ENCODE measurements at regions not wholly inside any gene's neighbourhood (a gene's known extent, or its start where the extent isn't known, plus 50 kb on each side); places are given as distances from the start of the nearest gene placed in this dataset.

DNA sequence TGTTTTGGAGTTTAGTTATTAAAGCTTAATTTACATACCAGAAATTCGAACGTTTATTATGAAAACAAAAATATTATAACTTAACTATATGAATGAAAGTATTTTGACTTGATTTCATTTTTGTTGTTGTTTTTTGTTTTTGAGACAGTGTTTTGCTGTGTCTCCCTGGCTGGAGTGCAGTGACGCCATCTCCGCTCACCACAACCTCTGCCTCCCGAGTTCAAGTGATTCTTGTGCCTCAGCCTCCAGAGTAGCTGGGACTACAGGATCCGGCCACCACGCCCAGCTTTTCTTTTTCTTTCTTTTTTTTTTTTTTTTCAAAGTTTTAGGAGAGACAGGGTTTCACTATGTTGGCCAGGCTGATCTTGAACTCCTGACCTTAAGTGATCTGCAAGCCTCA lies 392.6 kb downstream of the PCDH17 start:
- DNase-seq: no peak
- Mint-ChIP-seq H3K4me1 (no peaks in the 10 kb centered on the region), H3K27me3 (no peaks in the 10 kb centered on the region), H3K36me3 (no peaks in the 10 kb centered on the region), H3K9me3 (peaks cover 0 to 5% (median 0%) of the 10 kb centered on the region in 7 donors), H3K27ac (no peak overlapping the region), H3K4me3 (no peak overlapping the region)
- no peak for ATAC-seq (ENCODE audit: low read depth in 2 of 2)

DNA sequence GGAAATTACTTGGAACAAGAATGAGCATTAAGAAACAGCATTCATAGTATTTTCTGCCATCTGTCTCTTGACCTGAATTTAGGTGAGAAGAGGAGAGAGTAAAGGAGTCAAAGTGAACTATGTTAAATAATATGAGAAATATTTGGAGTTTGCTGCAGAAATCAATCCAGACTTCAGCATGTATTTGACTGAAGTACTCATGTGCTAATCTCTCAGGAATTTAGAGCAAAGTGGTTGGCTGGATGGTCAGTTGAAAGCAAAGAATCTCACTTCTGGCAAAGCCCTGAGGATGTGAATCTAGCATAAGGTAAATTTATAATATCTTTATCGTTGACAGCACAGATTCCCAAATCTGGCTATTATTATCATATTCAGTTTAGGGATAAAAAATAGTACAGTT lies 394.3 kb downstream of the PCDH17 start:
- Mint-ChIP-seq H3K27me3 (no peaks in the 10 kb centered on the region), H3K27ac (no peak overlapping the region), H3K4me3 (no peak overlapping the region), H3K36me3 (no peaks in the 10 kb centered on the region), H3K9me3 (peaks cover 0 to 5% (median 0%) of the 10 kb centered on the region in 7 donors), H3K4me1 (no peaks in the 10 kb centered on the region)
- ATAC-seq (ENCODE audit: low read depth in 2 of 2) (no peak), DNase-seq (no peak)

DNA sequence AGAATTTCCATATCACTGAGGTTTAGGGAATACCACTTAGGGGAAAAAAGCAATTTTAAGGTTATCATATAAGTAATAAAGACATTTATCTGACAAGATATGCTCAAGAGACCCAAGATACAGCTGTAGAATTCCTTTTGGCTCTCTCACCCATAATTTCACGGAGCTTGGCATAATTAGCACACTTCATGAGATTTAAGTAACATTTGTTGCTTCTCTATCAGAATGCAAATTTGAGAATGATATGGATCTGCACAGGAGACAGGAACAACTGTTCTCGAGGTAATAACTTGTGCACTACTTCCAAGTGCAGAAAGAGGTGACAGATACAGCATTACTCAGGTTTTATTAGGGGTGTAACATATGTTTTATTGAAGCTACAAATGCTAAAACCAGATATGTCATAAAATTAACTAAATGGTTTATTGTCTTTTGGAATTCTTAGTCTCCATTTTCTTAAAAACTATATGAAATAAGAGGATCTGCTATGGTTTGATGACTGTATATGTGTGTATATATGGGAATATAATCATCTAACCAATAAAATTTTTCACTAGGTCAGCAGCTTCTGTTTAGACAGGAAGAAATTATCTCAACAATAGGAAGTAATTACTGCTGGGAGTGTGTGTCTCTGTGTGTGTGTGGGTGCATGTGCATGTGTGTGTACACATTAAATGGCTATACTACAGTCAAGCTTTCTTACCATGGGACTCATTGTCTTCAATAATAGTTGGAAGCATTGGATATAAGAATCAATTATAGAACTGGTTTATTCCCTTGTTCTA lies 401.3 kb downstream of the PCDH17 start:
- Mint-ChIP-seq H3K27me3 (no peaks in the 10 kb centered on the region), H3K4me3 (no peak overlapping the region), H3K36me3 (no peaks in the 10 kb centered on the region), H3K27ac (no peak overlapping the region), H3K9me3 (peaks cover 0 to 5% (median 0%) of the 10 kb centered on the region in 7 donors), H3K4me1 (no peaks in the 10 kb centered on the region)
- no peak for DNase-seq
- ATAC-seq (ENCODE audit: low read depth in 2 of 2): no peak

DNA sequence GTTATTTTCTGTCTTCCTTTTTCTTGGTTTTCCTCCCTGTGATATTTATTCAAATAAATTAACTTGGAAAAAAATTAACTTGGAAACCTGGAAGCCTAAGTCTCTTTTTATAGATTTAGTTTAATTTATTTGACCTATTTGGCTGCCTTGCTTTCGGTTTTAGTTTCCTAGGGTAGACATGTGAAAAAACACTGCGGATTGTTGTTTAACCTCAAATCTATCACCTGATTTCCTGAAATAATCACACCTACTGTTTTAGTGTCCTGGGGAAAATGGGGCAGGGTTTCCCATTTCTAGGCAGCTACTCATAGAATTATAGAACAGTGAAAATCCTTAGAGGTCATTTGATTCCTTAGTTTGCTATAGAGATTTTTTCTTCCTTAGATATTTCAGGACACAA lies 412.4 kb downstream of the PCDH17 start:
- no peak overlapping the region for H3K27ac Mint-ChIP-seq
- no peaks in the 10 kb centered on the region for H3K27me3 Mint-ChIP-seq
- no peak for DNase-seq
- peaks cover 0 to 9% (median 1%) of the 10 kb centered on the region in 7 donors for H3K9me3 Mint-ChIP-seq
- H3K4me1 Mint-ChIP-seq: no peaks in the 10 kb centered on the region
- H3K36me3 Mint-ChIP-seq: no peaks in the 10 kb centered on the region
- H3K4me3 Mint-ChIP-seq: no peak overlapping the region
- no peak for ATAC-seq (ENCODE audit: low read depth in 2 of 2)

DNA sequence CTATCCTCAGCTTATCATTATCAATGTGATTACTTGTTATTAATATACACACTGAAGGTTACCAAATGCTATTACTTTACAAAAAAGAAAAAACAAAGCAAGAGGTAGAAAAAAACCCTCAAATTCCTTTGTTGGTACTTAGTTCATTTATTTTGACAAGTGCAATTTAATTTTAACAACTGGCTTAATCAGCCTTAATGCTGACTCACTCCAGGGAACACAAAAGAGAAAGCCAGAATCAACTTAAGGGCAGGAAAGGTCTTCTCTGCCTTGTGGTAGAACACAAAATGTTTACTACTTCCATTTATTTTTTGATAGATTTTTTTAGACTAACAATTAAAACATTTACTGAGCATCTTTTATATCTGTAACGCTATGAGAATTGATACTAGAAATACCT lies 417.1 kb downstream of the PCDH17 start:
- H3K27ac Mint-ChIP-seq: no peak overlapping the region
- peaks cover 0 to 10% (median 4%) of the 10 kb centered on the region in 7 donors for H3K9me3 Mint-ChIP-seq
- ATAC-seq (ENCODE audit: low read depth in 2 of 2) (no peak), DNase-seq (no peak)
- H3K4me1 Mint-ChIP-seq: no peaks in the 10 kb centered on the region
- no peaks in the 10 kb centered on the region for H3K36me3 Mint-ChIP-seq
- H3K4me3 Mint-ChIP-seq: no peak overlapping the region
- no peaks in the 10 kb centered on the region for H3K27me3 Mint-ChIP-seq

DNA sequence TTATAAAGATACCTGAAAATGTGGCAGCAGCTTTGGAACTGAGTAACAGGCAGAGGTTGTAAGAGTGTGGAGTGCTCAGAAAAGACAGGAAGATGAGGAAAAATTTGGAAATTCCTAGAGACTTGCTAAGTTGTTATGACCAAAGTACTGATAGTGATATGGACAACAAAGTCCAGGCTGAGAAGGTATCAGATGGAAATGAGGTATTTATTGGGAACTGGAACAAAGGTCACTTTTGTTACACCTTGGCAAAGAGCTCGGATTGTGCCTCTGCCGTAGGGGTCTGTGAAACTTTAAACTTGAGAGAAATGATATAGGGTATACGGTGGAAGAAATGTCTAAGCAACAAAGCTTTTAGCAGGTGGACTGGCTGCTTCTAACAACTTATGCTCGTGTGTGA lies 419.9 kb downstream of the PCDH17 start:
- DNase-seq: no peak
- no peak for ATAC-seq (ENCODE audit: low read depth in 2 of 2)
- H3K4me1 Mint-ChIP-seq: no peaks in the 10 kb centered on the region

DNA sequence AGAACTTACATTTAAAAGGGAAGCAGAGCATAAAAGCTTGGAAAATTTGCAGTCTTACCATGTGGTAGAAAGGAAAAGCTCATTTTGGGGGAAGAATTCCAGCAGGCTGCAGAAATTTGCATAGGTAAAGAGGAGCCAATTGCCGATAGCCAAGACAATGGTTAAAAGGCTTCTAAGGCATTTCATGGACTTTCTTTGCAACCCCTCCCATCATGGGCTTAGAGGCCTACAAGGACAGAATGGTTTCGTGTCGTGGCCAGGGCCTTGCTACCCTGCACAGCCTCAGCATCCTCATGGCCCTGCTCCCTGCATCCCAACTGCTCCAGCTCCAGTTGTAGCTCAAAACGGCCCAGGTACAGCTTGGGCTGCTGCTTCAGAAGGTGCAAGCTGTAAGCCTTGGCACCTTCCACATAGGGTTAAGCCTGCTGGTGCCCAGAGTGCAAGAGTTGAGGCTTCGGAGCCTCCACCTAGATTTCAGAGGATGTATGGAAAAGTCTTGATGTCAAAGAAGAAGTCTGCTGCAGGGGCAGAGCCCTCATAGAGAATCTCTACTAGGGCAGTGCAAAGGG lies 420.3 kb downstream of the PCDH17 start:
- Mint-ChIP-seq H3K4me1 (no peaks in the 10 kb centered on the region), H3K27me3 (no peaks in the 10 kb centered on the region), H3K4me3 (no peak overlapping the region), H3K9me3 (peaks cover 0 to 8% (median 3%) of the 10 kb centered on the region in 7 donors), H3K36me3 (no peaks in the 10 kb centered on the region), H3K27ac (no peak overlapping the region)
- DNase-seq (no peak), ATAC-seq (ENCODE audit: low read depth in 2 of 2) (no peak)

More for the DNA sequence above, 419.9 kb downstream of the PCDH17 start:
- H3K36me3 Mint-ChIP-seq: no peaks in the 10 kb centered on the region
- no peak overlapping the region for H3K27ac Mint-ChIP-seq
- H3K4me3 Mint-ChIP-seq: no peak overlapping the region
- H3K27me3 Mint-ChIP-seq: no peaks in the 10 kb centered on the region
- peaks cover 0 to 8% (median 3%) of the 10 kb centered on the region in 7 donors for H3K9me3 Mint-ChIP-seq

DNA sequence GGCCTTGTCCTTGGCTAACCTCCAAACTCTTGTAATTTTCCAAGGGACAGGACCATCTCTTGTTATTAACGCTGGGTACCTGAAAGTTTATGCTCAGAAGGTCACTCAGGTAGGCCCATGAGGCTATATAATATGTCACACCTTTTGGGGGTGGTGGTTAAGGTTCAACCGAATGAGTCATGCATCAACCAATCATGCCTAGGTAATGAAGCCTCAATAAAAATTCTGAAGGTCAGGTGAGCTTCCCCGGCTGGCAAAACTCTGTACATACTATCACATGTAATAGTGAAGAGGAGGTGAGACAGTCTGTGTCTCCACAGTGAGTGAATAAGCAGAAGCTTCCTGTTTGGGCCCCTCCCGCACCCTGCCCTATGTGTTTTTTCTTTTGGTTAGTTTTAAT lies 424.9 kb downstream of the PCDH17 start:
- DNase-seq: no peak
- no peak overlapping the region for H3K4me3 Mint-ChIP-seq
- ATAC-seq (ENCODE audit: low read depth in 2 of 2): no peak
- H3K27me3 Mint-ChIP-seq: no peaks in the 10 kb centered on the region
- no peaks in the 10 kb centered on the region for H3K36me3 Mint-ChIP-seq
- H3K27ac Mint-ChIP-seq: no peak overlapping the region
- H3K4me1 Mint-ChIP-seq: no peaks in the 10 kb centered on the region
- peaks cover 0 to 4% (median under 1%) of the 10 kb centered on the region in 7 donors for H3K9me3 Mint-ChIP-seq

DNA sequence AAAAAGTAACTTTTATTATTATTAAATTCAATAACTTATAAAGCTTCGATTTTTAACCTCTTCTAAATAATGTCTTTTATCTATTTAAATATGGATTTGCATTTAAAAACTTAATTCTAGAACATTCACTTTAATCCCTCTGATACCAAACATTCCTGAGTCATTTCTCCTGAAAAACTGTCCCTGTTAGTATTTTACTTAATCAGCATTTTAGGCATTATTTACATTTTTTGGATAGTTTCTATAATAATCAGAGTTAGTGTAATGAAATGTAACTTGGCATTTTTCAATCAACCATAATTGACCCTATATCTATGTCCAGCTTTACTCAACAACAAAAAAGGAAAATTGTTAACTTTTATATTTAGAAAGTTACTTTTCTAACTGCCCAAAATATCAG lies 428.1 kb downstream of the PCDH17 start:
- Mint-ChIP-seq H3K27me3 (no peaks in the 10 kb centered on the region), H3K4me1 (no peaks in the 10 kb centered on the region), H3K4me3 (no peak overlapping the region), H3K9me3 (peaks cover 0 to 2% (median 0%) of the 10 kb centered on the region in 7 donors), H3K27ac (no peak overlapping the region), H3K36me3 (no peaks in the 10 kb centered on the region)
- ATAC-seq (ENCODE audit: low read depth in 2 of 2): no peak
- DNase-seq: no peak

DNA sequence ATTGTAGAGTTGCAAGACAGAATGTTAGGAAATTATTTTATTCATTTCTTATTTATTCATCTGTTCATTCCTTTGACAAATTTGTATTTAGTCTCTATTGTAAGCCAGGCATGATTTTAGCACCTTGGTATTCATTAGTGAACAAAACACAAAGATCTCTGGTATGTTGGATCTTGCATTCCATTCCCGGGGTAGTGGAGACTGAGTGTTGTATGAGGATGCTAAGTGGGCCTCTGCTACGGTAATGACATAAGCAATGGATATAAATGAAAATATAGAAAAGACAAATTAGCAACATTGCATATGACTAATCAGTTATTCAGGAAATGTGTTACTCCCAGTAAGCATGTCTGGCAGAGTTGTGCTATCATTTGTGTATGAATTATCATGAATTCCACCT lies 449.3 kb downstream of the PCDH17 start:
- H3K36me3 Mint-ChIP-seq: no peaks in the 10 kb centered on the region
- H3K27ac Mint-ChIP-seq: no peak overlapping the region
- peaks cover 0 to 3% (median 2%) of the 10 kb centered on the region in 7 donors for H3K9me3 Mint-ChIP-seq
- no peaks in the 10 kb centered on the region for H3K27me3 Mint-ChIP-seq
- no peaks in the 10 kb centered on the region for H3K4me1 Mint-ChIP-seq
- ATAC-seq (ENCODE audit: low read depth in 2 of 2) (no peak), DNase-seq (no peak)
- H3K4me3 Mint-ChIP-seq: no peak overlapping the region

DNA sequence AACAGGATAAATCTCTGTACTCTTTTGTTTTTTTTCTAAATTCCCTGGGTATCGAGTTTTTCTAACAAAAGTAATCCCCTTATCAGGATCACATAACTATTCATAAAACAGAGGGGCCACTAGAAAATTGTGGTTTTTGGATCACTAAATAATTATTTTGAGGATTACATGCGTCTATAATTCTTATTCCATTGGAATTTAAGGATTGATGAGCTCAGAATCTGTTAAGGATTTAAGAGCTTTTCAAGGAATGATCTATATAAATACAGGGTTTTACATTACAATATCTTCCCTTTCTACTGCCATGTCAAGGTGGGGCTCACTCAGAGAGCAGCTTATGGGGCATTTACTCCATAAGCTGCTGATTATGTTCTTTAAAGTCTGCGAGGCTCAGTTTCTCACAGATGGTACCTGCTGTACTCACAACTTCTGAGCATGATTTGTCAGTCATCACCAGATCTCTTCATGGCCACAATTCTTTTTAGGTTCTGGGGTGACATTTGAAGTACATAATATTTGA lies 449.8 kb downstream of the PCDH17 start:
- no peak for DNase-seq
- no peak overlapping the region for H3K4me3 Mint-ChIP-seq
- H3K9me3 Mint-ChIP-seq: peaks cover 0 to 5% (median 2%) of the 10 kb centered on the region in 7 donors
- H3K27ac Mint-ChIP-seq: no peak overlapping the region
- no peak for ATAC-seq (ENCODE audit: low read depth in 2 of 2)
- no peaks in the 10 kb centered on the region for H3K4me1 Mint-ChIP-seq
- no peaks in the 10 kb centered on the region for H3K36me3 Mint-ChIP-seq
- H3K27me3 Mint-ChIP-seq: no peaks in the 10 kb centered on the region

DNA sequence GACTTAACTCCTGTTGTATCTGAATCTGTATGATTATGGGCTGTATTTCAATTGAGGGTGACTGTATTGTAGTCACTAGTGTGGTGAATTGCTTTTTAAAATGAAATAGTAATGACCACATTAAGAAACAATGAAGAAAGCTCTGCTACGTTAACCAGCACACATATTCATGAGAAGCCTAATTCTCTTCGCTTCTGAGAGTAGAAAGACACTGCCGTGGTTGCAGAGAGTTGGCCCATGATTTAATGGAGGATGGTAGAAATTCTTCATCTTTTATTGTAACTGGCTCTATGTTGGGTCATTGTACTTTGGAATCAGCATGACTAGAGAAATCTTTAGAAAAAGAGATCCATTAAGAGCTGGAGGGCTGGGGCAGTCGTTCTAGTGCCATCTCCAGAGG lies 451.5 kb downstream of the PCDH17 start:
- Mint-ChIP-seq H3K4me3 (no peak overlapping the region), H3K27me3 (no peaks in the 10 kb centered on the region), H3K9me3 (peaks cover 0 to 9% (median 0%) of the 10 kb centered on the region in 7 donors), H3K36me3 (no peaks in the 10 kb centered on the region), H3K4me1 (no peaks in the 10 kb centered on the region), H3K27ac (no peak overlapping the region)
- no peak for ATAC-seq (ENCODE audit: low read depth in 2 of 2)
- DNase-seq: no peak

DNA sequence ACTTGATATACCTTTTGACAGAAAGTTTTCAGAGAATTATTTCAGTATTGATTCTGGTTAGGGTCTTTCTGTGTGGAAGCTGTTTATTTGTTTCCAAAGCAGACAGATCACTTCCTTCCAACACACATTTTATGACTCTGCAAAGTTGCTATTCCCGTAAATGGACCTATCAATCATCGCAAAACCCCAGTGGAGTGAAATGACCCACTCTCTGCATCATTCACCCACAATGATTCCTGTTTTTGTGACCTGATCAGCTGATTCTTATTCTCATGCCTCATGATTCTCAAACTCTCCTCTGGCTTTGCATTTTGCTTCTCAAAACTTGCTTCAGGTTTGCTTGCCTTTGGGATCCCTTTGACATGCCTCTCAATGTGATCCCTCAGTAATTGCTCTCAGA lies 453.7 kb downstream of the PCDH17 start:
- H3K9me3 Mint-ChIP-seq: peaks cover 0 to 9% (median 0%) of the 10 kb centered on the region in 7 donors
- H3K4me1 Mint-ChIP-seq: no peaks in the 10 kb centered on the region
- H3K27ac Mint-ChIP-seq: no peak overlapping the region
- H3K36me3 Mint-ChIP-seq: no peaks in the 10 kb centered on the region
- no peak overlapping the region for H3K4me3 Mint-ChIP-seq
- H3K27me3 Mint-ChIP-seq: no peaks in the 10 kb centered on the region
- ATAC-seq (ENCODE audit: low read depth in 2 of 2) (no peak), DNase-seq (no peak)

DNA sequence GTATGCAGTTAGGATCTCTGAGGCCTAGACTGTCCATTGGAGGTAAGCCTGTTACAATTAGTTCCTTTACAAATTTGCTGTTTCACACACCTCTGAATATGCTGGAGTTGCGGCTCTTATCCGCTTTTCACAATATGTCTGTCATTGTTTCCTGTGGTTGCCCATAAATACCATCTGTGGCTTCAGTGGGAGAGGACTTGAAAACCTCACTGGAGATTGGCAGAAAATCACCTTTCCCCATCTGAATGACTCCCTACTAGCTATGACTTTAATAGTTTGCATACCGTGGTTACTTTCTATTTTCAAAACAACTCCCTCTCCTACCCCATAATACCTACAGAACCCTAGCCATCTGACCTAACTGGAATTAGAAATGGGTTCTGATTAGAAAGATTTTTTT lies 454.3 kb downstream of the PCDH17 start:
- H3K4me3 Mint-ChIP-seq: no peak overlapping the region
- H3K9me3 Mint-ChIP-seq: peaks cover 0 to 9% (median 0%) of the 10 kb centered on the region in 7 donors
- DNase-seq: no peak
- H3K4me1 Mint-ChIP-seq: no peaks in the 10 kb centered on the region
- no peak overlapping the region for H3K27ac Mint-ChIP-seq
- no peaks in the 10 kb centered on the region for H3K36me3 Mint-ChIP-seq
- ATAC-seq (ENCODE audit: low read depth in 2 of 2): no peak
- no peaks in the 10 kb centered on the region for H3K27me3 Mint-ChIP-seq

Measured in naive B cell (primary cell).